OCI-LY1 (cell line): ENCODE measurements at regions not wholly inside any gene's neighbourhood (a gene's known extent, or its start where the extent isn't known, plus 50 kb on each side); places are given as distances from the start of the nearest gene placed in this dataset.

Source experiments
- EZH2 ChIP-seq: fragments of 200-600 bp; sonication (generic), shearing (Covaris generic); IDR thresholded peaks from 2 replicates; pipeline ENCODE4 v1.8.0; 2017; ENCODE audit warnings: borderline replicate concordance, mixed run types, mild to moderate bottlenecking, antibody characterized with exemption, low read length, moderate library complexity, mixed read lengths
- TF ChIP-seq, protein P1 (sequence below): fragments of 200-600 bp; sonication (generic), shearing (Covaris generic); IDR thresholded peaks from 2 replicates; pipeline ENCODE4 v1.5.1; 2017; ENCODE audit warnings: mild to moderate bottlenecking, antibody characterized with exemption, low read length, moderate library complexity, mixed read lengths

DNA sequence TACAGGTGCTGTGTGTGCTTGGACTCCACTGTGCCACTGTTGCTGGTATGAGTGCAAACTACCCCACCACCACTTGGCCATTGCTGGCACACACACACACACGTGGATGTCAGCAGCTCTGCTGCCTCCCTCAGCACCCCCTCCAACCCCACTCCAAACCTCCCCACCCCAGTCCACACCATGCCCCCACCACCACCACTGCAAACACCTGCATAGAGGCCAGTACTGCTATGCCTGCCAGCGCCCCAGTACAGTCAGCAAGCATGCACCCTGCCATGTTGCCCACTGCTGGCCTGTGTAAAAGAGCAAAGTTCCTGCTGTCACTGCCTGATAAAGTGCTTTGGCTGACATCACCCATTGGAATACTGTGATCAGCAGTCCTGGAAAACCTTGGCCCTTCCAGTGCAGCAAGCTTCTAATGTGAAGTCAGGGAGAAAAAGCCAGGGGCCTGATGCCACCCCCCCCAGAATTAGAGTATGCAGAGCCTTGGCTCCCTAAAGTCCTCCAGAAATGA is 519.2 kb upstream of the PCDH15 start:
- no peak for TF ChIP-seq EZH2
- TF ChIP-seq, protein P1, sequence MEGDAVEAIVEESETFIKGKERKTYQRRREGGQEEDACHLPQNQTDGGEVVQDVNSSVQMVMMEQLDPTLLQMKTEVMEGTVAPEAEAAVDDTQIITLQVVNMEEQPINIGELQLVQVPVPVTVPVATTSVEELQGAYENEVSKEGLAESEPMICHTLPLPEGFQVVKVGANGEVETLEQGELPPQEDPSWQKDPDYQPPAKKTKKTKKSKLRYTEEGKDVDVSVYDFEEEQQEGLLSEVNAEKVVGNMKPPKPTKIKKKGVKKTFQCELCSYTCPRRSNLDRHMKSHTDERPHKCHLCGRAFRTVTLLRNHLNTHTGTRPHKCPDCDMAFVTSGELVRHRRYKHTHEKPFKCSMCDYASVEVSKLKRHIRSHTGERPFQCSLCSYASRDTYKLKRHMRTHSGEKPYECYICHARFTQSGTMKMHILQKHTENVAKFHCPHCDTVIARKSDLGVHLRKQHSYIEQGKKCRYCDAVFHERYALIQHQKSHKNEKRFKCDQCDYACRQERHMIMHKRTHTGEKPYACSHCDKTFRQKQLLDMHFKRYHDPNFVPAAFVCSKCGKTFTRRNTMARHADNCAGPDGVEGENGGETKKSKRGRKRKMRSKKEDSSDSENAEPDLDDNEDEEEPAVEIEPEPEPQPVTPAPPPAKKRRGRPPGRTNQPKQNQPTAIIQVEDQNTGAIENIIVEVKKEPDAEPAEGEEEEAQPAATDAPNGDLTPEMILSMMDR = no peak
